Naive B cell (primary cell): ENCODE measurements at regions not wholly inside any gene's neighbourhood (a gene's known extent, or its start where the extent isn't known, plus 50 kb on each side); places are given as distances from the start of the nearest gene placed in this dataset.

Experiments
- ATAC-seq, 2 donors: fragments of 150-1000 bp; cut with Tn5 transposase; 2 replicates each; pipeline ENCODE4 v1.10.0; 2021; ENCODE audit warnings: low read depth in 2 of 2, mild to moderate bottlenecking in 2 of 2, moderate library complexity in 2 of 2
- DNase-seq: peaks from one replicate; pipeline ENCODE4 v3.0.0; 2022
- H3K27ac Mint-ChIP-seq, 6 donors: one replicate each; pipeline ENCODE4 v1.8.0; 2020 to 2022; ENCODE audit warnings: mild to moderate bottlenecking in 6 of 6, mixed read lengths in 6 of 6, moderate library complexity in 5 of 6, inconsistent platforms in 2 of 6
- H3K27me3 Mint-ChIP-seq, 3 donors: one replicate each; pipeline ENCODE4 v1.8.0; 2021 to 2022; ENCODE audit warnings: mixed read lengths in 3 of 3, mild to moderate bottlenecking in 1 of 3
- H3K36me3 Mint-ChIP-seq, 2 donors: one replicate each; pipeline ENCODE4 v1.8.0; 2020 to 2022; ENCODE audit warnings: mixed read lengths in 2 of 2, inconsistent platforms in 1 of 2, mild to moderate bottlenecking in 1 of 2
- H3K4me1 Mint-ChIP-seq, 3 donors: one replicate each; pipeline ENCODE4 v1.8.0; 2020 to 2022; ENCODE audit warnings: mixed read lengths in 3 of 3, inconsistent platforms in 1 of 3, mild to moderate bottlenecking in 1 of 3, moderate library complexity in 1 of 3
- H3K4me3 Mint-ChIP-seq, 8 donors: one replicate each; pipeline ENCODE4 v1.8.0; 2020 to 2022; ENCODE audit warnings: mild to moderate bottlenecking in 8 of 8, mixed read lengths in 8 of 8, moderate library complexity in 8 of 8, inconsistent platforms in 2 of 8
- H3K9me3 Mint-ChIP-seq, 7 donors: one replicate each; pipeline ENCODE4 v1.8.0; 2020 to 2022; ENCODE audit warnings: mixed read lengths in 7 of 7, mild to moderate bottlenecking in 5 of 7, inconsistent platforms in 2 of 7, moderate library complexity in 1 of 7

DNA sequence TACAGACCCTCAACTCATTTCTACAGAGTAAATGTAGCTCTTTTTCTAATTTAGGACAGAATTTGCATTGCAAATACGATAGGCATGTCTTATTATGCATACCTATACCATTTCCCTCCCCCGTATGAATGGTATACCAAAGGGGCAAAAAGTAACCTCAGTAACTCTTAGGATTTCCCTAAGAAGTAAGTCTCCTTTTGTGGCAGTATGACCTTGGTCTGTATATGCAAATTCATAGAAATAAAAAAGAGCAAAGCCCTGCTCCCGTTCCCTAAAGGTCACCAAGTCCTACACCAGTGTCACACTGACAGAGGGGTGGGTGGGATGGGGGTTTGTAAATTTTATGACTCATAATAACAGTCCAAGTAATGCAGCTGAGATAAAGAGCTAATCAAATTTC is 365.8 kb upstream of the CCDC196 start:
- Mint-ChIP-seq H3K27me3 (peaks cover 4 to 21% (median 19%) of the 10 kb centered on the region in 3 donors), H3K4me1 (no peaks in the 10 kb centered on the region), H3K9me3 (peaks cover 0 to 2% (median 0%) of the 10 kb centered on the region in 7 donors), H3K4me3 (no peak overlapping the region), H3K36me3 (no peaks in the 10 kb centered on the region), H3K27ac (no peak overlapping the region)
- no peak for ATAC-seq
- no peak for DNase-seq

DNA sequence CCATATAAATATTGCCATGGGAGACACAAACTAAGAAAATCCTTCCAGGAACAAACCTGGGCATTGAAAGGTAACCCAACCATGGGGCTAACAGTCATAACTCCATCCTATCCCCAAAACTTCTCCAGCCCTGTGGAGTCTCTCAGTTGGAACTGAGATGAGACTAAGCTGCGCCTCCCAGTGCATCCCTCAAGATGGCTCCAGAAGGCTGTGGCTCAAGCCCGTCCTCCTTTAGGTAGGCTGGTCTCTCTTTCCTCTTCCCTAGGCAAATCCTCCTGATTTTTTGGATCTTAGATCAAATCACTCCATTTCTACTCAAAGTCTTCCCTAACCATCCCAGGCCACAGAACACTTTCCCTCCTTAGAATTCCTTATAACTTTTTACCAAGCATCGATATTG is 364.3 kb upstream of the CCDC196 start:
- ATAC-seq (no peak), DNase-seq (no peak)
- Mint-ChIP-seq H3K27me3 (peaks cover 4 to 21% (median 19%) of the 10 kb centered on the region in 3 donors), H3K27ac (no peak overlapping the region), H3K4me1 (no peaks in the 10 kb centered on the region), H3K36me3 (no peaks in the 10 kb centered on the region), H3K9me3 (peaks cover 0 to 2% (median 0%) of the 10 kb centered on the region in 7 donors), H3K4me3 (no peak overlapping the region)

DNA sequence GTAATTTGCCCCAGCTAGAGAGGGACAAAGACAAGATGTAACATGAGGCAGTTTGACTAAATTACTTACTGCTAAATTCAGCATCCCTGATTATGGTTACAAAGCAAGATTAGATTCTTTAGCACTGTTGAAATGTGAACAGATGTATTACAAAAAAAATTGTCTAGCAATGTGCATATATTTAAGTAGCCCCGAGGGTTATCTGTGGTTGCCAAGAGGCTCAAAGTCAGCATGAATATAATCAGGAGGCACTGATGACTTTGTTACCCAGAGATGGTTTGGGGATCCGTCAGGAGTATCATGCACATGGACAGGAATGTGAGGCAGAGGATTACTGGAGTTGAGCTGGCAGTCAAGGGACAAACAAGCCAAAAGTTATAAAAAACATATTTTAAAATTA is 356.9 kb upstream of the CCDC196 start:
- ATAC-seq (no peak), DNase-seq (no peak)
- Mint-ChIP-seq H3K4me3 (no peak overlapping the region), H3K4me1 (no peaks in the 10 kb centered on the region), H3K27ac (no peak overlapping the region), H3K9me3 (peaks cover 0 to 2% (median 0%) of the 10 kb centered on the region in 7 donors), H3K27me3 (peaks cover 0 to 14% (median 14%) of the 10 kb centered on the region in 3 donors), H3K36me3 (no peaks in the 10 kb centered on the region)

DNA sequence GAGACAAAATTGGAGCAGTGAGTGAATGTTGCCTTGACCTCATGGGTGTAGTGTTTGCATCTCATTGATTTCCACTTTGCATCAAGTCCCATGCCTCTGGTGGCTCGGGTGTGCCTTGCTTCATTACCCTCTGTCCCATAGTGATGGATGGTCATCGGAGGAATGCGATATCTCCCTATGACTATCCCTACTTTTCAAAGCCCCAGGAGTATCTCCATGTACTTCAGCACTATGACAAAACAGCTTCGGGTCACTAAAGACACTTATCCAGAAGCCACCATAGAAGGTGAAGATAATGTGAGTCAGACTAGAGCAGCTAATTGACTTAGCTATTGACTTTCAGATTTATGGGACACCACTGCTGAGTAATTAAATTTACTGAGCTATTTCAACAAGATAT is 355.1 kb upstream of the CCDC196 start:
- ATAC-seq (no peak), DNase-seq (no peak)
- peaks cover 0 to 2% (median 0%) of the 10 kb centered on the region in 7 donors for H3K9me3 Mint-ChIP-seq
- H3K27me3 Mint-ChIP-seq = peaks cover 0 to 8% (median 7%) of the 10 kb centered on the region in 3 donors
- no peak overlapping the region for H3K27ac Mint-ChIP-seq
- no peaks in the 10 kb centered on the region for H3K36me3 Mint-ChIP-seq
- no peak overlapping the region for H3K4me3 Mint-ChIP-seq
- H3K4me1 Mint-ChIP-seq = no peaks in the 10 kb centered on the region

DNA sequence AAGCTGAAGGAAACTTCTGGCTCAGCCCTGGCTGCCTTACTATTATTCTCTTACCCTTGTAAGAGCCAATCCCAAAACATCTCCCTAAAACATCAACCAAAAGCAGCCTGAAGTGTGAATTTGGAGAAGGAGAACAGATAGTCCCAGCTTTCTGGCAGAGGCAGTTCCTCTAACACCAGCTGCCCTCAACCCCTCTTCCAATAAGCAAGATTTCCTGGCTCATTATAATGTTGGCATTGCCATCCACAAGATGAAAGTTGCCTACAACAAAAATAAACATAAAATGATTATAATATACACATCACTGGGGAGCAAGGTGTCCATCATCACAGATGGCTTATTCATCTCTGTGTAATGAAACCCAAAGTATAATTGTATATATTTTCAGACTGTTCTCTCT is 352.5 kb upstream of the CCDC196 start:
- Mint-ChIP-seq H3K27ac (no peak overlapping the region), H3K9me3 (peaks cover 0 to 2% (median 0%) of the 10 kb centered on the region in 7 donors), H3K36me3 (no peaks in the 10 kb centered on the region), H3K4me1 (no peaks in the 10 kb centered on the region), H3K4me3 (no peak overlapping the region), H3K27me3 (peaks cover 0 to under 1% (median 0%) of the 10 kb centered on the region in 3 donors)
- ATAC-seq = no peak
- DNase-seq = no peak

DNA sequence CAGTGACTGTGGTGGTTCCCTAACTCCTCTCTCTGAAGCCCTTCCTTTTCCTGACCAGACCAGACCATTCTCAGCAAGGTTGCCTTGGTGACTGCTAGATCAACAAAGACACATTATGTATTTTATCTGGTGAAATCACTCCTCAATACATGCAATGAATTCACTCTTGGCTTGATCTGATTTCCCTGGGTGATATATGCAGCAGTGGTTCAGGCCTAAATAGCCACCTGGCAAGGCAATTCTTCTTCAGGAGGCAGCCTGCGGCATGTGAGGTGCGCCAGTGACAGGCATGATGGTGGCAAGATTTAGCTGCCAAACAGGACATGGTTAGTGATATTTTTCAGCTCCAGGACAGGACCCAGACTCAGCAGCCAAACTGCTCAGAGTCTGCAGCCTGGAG is 350.3 kb upstream of the CCDC196 start:
- DNase-seq (no peak), ATAC-seq (no peak)
- H3K27ac Mint-ChIP-seq = no peak overlapping the region
- peak overlapping the region in 1 of 8 donors; percentile 4 for H3K4me3 Mint-ChIP-seq
- no peaks in the 10 kb centered on the region for H3K4me1 Mint-ChIP-seq
- no peaks in the 10 kb centered on the region for H3K36me3 Mint-ChIP-seq
- peaks cover 0 to 2% (median 0%) of the 10 kb centered on the region in 7 donors for H3K9me3 Mint-ChIP-seq
- H3K27me3 Mint-ChIP-seq = no peaks in the 10 kb centered on the region

DNA sequence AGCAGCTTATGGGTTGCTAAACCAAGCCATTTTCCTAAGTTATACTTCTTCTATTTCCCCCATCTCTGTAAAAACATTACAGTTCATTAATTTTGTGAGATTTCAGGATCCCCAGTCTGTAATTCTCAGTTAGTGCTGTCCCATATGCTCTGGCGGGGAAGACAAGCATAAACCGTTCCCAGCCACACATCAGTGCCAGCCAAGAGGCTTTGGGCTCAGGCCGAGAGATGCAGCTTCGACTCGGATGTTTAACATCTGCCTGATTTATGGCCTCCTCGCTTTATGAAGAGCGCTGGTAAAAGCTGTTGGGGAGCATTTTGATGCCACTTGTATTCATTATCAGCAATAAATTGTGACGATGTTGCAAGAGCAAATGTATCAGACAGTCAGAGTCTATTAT is 349.1 kb upstream of the CCDC196 start:
- DNase-seq = no peak
- Mint-ChIP-seq H3K4me3 (no peak overlapping the region), H3K27ac (no peak overlapping the region), H3K9me3 (peaks cover 0 to 2% (median 0%) of the 10 kb centered on the region in 7 donors), H3K27me3 (no peaks in the 10 kb centered on the region), H3K36me3 (no peaks in the 10 kb centered on the region), H3K4me1 (no peaks in the 10 kb centered on the region)
- no peak for ATAC-seq

DNA sequence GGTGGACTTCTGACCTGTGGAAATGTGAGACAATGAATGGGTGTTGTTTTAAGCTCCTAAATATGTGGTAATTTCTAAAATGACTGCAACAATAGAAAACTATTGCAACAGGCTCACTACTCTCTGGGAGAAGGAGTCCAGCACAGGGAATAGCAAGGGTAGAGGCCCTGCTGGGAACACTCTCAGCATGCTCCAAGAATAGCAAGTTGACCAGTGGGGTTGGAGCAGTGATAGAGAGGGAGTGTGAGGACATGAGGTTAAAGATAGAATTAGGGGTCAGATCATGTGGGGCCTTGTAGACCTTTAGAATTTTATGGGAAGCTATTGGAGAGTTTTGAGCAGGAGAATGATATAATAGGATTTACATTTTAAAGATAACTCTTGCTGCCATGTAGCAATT is 346.7 kb upstream of the CCDC196 start:
- H3K36me3 Mint-ChIP-seq = peaks cover 3 to 4% of the 10 kb centered on the region in 2 donors
- H3K4me3 Mint-ChIP-seq = no peak overlapping the region
- H3K4me1 Mint-ChIP-seq = peaks cover 0 to 8% (median 5%) of the 10 kb centered on the region in 3 donors
- peaks cover 5 to 9% (median 6%) of the 10 kb centered on the region in 3 donors for H3K27me3 Mint-ChIP-seq
- H3K27ac Mint-ChIP-seq = no peak overlapping the region
- H3K9me3 Mint-ChIP-seq = peaks cover 0 to 2% (median 0%) of the 10 kb centered on the region in 7 donors
- ATAC-seq (no peak), DNase-seq (no peak)

DNA sequence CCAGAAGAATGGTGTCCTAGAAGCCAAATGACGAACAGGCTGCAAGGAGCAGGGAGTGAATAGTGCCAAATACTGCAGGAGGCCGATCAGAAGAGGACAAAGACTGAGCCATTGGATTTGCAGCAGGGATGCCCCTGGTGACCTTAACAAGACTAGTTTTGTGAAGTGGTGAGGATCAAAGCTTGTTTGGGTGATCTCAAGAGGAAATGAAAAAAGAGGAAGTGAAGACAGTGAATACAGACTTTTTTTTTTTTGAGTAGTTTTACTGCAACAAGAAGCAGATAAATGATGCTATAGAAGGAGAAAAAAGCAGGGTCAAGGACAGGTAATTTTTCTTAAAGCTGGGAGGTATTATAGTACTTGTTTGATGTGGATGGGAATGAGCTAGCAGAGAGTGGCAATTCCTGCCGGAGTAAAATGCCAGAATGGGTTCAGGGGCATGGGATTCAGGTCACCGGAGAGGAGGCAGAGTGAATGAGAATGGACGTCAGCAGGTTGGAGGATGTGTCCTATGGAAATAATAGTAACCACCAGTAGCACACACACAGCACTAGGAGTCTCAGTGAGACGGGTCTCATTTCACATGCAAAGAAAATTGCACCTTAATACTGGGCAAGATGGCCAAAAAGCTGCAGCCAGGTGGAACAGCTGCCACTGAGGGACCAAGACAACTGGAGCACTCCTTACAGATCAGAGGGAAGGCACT is 345.8 kb upstream of the CCDC196 start:
- peak; percentile 80 to 85 for ATAC-seq
- peaks cover 0 to 5% (median 0%) of the 10 kb centered on the region in 7 donors for H3K9me3 Mint-ChIP-seq
- peak; percentile 41 for DNase-seq

DNA sequence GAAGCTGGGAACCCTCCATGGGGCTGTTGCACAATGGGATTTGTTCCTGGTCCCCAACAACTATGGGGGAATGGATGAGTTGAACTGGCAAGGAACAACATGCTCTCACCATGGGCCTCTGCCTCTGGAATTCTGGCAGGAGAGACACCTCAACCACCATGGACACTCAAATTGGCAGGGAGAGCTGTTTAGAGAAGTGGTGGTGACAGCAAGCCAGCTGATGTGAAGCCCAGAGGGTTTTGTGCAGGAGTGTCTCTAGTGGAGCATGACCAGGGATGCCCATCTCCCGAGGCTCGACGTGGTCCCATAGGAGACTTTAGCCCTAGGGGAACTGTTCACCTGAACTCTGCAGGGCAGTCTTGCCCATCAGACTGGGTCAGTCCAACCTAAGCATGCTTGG is 345.2 kb upstream of the CCDC196 start:
- Mint-ChIP-seq H3K4me1 (peaks cover 0 to 8% (median 5%) of the 10 kb centered on the region in 3 donors), H3K9me3 (peaks cover 0 to 9% (median 0%) of the 10 kb centered on the region in 7 donors), H3K4me3 (no peak overlapping the region), H3K36me3 (peaks cover 7 to 9% of the 10 kb centered on the region in 2 donors), H3K27me3 (peaks cover 11 to 24% (median 14%) of the 10 kb centered on the region in 3 donors), H3K27ac (no peak overlapping the region)
- ATAC-seq (no peak), DNase-seq (no peak)

More for the DNA sequence above, 345.8 kb upstream of the CCDC196 start:
- Mint-ChIP-seq H3K4me3 (no peak overlapping the region), H3K4me1 (peaks cover 0 to 8% (median 5%) of the 10 kb centered on the region in 3 donors), H3K27ac (no peak overlapping the region), H3K36me3 (peaks cover 7 to 9% of the 10 kb centered on the region in 2 donors), H3K27me3 (peaks cover 11 to 18% (median 13%) of the 10 kb centered on the region in 3 donors)

DNA sequence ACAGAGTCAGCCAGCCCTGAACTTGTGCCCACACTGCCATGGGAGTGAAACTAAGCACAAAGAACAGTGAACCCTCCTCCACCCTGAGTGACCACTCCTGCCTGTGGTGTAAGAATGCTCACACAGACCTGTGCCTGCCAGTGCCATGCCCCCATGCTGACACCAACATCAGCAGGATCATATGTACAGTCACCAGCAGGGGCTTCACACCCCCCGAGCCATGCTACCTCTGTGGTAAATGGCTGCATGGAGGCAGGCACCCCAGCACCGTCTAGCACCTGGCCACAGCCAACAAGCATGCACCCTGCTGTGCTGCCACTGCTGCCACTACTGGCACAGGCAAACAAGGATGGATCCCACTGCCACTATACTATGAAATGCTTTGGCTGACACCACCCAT is 344.4 kb upstream of the CCDC196 start:
- Mint-ChIP-seq H3K27ac (no peak overlapping the region), H3K9me3 (peaks cover 0 to 9% (median under 1%) of the 10 kb centered on the region in 7 donors), H3K27me3 (peaks cover 11 to 32% (median 22%) of the 10 kb centered on the region in 3 donors), H3K4me1 (peaks cover 0 to 8% (median 5%) of the 10 kb centered on the region in 3 donors), H3K36me3 (peaks cover 7 to 9% of the 10 kb centered on the region in 2 donors), H3K4me3 (no peak overlapping the region)
- DNase-seq (no peak), ATAC-seq (no peak)

DNA sequence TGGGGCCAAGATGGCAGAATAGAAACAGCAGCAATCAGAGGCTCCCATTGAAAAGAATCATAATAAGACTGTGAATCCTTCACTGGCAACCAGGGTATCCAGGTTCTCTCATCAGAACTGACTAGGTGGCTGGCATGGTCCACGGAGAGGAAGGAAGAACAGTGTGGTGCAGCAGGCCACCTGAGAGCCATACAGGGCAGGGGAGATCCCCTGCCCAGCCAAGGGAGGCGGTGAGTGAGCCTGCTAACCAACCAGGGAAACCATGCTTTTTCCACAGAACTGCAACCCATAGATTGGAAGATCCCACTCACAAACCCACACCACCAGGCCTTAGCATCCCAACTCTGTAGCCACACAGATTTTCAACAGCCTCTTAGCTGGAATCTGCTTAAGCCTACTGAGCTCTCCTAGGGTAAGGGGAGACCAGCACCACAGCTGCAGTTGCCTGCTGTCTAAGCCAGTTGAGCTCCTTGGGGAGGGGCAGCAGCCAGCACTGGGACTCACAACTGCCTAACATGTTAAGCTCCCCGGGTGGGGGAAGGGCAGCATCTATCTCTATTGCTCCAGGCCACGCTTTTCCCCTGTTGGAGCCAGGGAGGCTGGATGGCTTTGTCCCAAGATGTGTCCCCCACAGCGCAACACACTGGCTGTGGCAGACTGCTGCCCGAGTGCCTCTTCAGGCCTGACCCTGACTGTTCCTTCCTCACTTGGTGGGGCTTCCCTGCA is 342.6 kb upstream of the CCDC196 start:
- H3K27ac Mint-ChIP-seq = no peak overlapping the region
- H3K4me3 Mint-ChIP-seq = no peak overlapping the region
- H3K4me1 Mint-ChIP-seq = peaks cover 0 to 8% (median 5%) of the 10 kb centered on the region in 3 donors
- peaks cover 7 to 9% of the 10 kb centered on the region in 2 donors for H3K36me3 Mint-ChIP-seq
- H3K27me3 Mint-ChIP-seq = peaks cover 17 to 40% (median 30%) of the 10 kb centered on the region in 3 donors
- ATAC-seq (no peak), DNase-seq (no peak)
- peaks cover 0 to 13% (median 3%) of the 10 kb centered on the region in 7 donors for H3K9me3 Mint-ChIP-seq

DNA sequence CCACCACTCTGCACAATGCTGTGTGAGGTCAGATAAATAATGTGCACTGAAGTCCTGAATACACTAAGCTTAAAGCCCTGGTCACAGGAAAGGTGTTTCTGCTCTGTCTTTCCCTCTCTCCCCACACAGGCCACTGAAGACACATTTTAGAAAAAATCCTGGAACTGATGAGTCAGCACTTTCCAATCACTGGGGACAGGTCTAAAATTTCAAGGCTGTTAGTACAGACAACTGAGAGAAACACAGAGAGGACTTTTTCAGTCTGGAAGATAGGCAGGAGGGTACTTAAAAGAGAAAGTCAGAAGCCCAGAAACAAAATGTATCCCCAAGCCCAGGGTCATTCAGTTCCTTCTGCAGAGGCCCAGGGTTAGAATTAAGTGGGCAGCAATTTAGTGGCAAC is 333.9 kb upstream of the CCDC196 start:
- peaks cover 1 to 11% (median 3%) of the 10 kb centered on the region in 3 donors for H3K27me3 Mint-ChIP-seq
- no peak overlapping the region for H3K27ac Mint-ChIP-seq
- no peaks in the 10 kb centered on the region for H3K4me1 Mint-ChIP-seq
- ATAC-seq (no peak), DNase-seq (no peak)
- H3K4me3 Mint-ChIP-seq = no peak overlapping the region
- H3K36me3 Mint-ChIP-seq = no peaks in the 10 kb centered on the region
- peaks cover 0 to 15% (median 4%) of the 10 kb centered on the region in 7 donors for H3K9me3 Mint-ChIP-seq

DNA sequence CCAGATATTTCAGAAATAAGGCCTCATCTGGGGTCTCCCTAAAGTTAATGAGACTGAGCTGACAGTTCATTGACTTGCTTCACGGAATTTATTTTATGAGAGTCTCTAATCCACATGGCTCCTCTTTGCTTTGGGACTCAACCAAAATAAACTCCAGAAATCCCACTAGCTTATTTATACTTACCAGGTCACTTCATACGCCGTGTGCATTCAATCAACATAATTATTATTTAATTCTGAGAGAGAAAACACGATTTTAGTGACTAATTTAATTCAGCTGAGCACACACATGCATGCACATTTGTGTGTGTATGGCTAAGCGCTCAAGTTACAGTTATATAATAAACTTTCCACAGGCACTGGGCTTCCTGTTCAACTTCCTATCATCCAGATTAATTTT is 333.4 kb upstream of the CCDC196 start:
- ATAC-seq (no peak), DNase-seq (no peak)
- Mint-ChIP-seq H3K36me3 (no peaks in the 10 kb centered on the region), H3K27ac (no peak overlapping the region), H3K9me3 (peaks cover 0 to 15% (median 4%) of the 10 kb centered on the region in 7 donors), H3K27me3 (peaks cover 0 to 9% (median 0%) of the 10 kb centered on the region in 3 donors), H3K4me1 (no peaks in the 10 kb centered on the region), H3K4me3 (no peak overlapping the region)
